ENCODE measurements at regions not wholly inside any gene's neighbourhood (a gene's known extent, or its start where the extent isn't known, plus 50 kb on each side); places are given as distances from the start of the nearest gene placed in this dataset.

DNA sequence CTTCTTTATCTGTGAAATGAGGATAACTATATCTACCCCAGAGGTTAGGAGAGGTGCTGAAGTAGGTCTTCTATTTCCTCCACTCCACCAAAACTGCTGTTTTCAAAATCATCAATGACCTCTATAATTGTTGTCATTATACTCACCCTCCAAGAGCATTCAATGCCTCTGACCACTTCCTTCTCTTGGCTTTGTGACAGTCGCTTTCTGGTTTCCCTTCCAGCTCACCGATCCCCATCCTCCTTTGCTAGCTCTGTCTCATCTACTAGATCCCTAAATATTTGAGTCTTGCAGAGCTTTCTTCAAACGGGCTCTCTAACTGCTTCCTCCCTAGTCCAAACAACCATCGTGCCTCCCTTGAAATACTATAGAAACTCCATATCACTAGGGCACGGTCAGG, 153.5 kb downstream of the RPLP1 start:
- no peak for DNase-seq (ENCODE audit: low read depth)
- TF ChIP-seq, protein P1, sequence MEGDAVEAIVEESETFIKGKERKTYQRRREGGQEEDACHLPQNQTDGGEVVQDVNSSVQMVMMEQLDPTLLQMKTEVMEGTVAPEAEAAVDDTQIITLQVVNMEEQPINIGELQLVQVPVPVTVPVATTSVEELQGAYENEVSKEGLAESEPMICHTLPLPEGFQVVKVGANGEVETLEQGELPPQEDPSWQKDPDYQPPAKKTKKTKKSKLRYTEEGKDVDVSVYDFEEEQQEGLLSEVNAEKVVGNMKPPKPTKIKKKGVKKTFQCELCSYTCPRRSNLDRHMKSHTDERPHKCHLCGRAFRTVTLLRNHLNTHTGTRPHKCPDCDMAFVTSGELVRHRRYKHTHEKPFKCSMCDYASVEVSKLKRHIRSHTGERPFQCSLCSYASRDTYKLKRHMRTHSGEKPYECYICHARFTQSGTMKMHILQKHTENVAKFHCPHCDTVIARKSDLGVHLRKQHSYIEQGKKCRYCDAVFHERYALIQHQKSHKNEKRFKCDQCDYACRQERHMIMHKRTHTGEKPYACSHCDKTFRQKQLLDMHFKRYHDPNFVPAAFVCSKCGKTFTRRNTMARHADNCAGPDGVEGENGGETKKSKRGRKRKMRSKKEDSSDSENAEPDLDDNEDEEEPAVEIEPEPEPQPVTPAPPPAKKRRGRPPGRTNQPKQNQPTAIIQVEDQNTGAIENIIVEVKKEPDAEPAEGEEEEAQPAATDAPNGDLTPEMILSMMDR (conservative IDR thresholded peaks at IDR 0.05; ENCODE audit: low read depth, low read length), result no peak
- H3K4me3 ChIP-seq (ENCODE audit: low read depth, low read length), result no peak overlapping the region

- TF ChIP-seq, protein P1 (conservative IDR thresholded peaks at IDR 0.05; ENCODE audit: low read depth, low read length), result no peak
- H3K4me3 ChIP-seq (ENCODE audit: low read depth, low read length), result no peak overlapping the region
- no peak for DNase-seq (ENCODE audit: low read depth)
Observed at GRCh38 chr15:69606921-69607500, 154.4 kb downstream of the RPLP1 start.

GRCh38 chr15:69608661-69609060, 156.0 kb downstream of the RPLP1 start:
- DNase-seq (ENCODE audit: low read depth), result no peak
- TF ChIP-seq, protein P1 (conservative IDR thresholded peaks at IDR 0.05; ENCODE audit: low read depth, low read length), result no peak
- H3K4me3 ChIP-seq (ENCODE audit: low read depth, low read length), result no peak overlapping the region

DNA sequence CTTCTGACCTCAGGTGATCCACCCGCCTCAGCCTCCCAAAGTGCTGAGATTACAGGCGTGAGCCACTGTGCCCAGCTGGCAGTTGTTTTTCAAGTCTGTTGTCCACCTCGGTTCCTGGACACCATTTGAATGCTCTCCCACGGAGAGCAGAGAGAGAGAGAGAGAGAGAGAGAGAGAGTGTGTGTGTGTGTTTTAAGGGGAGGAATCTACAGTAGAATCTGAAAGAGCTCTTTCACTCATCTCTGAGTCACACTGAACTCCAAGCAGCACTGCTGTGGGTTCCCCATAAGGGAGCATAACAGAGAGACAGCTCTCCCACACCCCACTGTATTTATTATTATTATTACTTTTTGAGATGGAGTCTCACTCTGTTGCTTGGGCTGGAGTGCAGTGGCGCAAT, 156.6 kb downstream of the RPLP1 start:
- TF ChIP-seq, protein P1 (conservative IDR thresholded peaks at IDR 0.05; ENCODE audit: low read depth, low read length), result no peak
- no peak overlapping the region for H3K4me3 ChIP-seq (ENCODE audit: low read depth, low read length)
- no peak for DNase-seq (ENCODE audit: low read depth)

GRCh38 chr15:69609776-69610175, 157.2 kb downstream of the RPLP1 start:
- TF ChIP-seq, protein P1 (conservative IDR thresholded peaks at IDR 0.05; ENCODE audit: low read depth, low read length), result no peak
- no peak for DNase-seq (ENCODE audit: low read depth)
- H3K4me3 ChIP-seq (ENCODE audit: low read depth, low read length), result no peak overlapping the region

- H3K4me3 ChIP-seq (ENCODE audit: low read depth, low read length), result no peak overlapping the region
- DNase-seq (ENCODE audit: low read depth), result no peak
- TF ChIP-seq, protein P1 (conservative IDR thresholded peaks at IDR 0.05; ENCODE audit: low read depth, low read length), result no peak
Observed at GRCh38 chr15:69610277-69610676, 157.7 kb downstream of the RPLP1 start.

GRCh38 chr15:69610858-69611257, 158.2 kb downstream of the RPLP1 start:
- TF ChIP-seq, protein P1 (conservative IDR thresholded peaks at IDR 0.05; ENCODE audit: low read depth, low read length), result no peak
- no peak for DNase-seq (ENCODE audit: low read depth)
- H3K4me3 ChIP-seq (ENCODE audit: low read depth, low read length), result no peak overlapping the region

Measured in epithelial cell of proximal tubule (primary cell).